ENCODE measurements at regions not wholly inside any gene's neighbourhood (a gene's known extent, or its start where the extent isn't known, plus 50 kb on each side); places are given as distances from the start of the nearest gene placed in this dataset.

GRCh38 chrX:51035746-51036145, 125.2 kb downstream of the BMP15 start:
- no peak overlapping the region for H3K27ac ChIP-seq (ENCODE audit: insufficient read depth, low read depth, low read length)

More at GRCh38 chrX:51035746-51036145, 125.2 kb downstream of the BMP15 start:
- no peak overlapping the region for H3K4me3 ChIP-seq (replicated peaks in 1 of 3; ENCODE audit: insufficient read depth in 1 of 3, low read depth in 1 of 3, low read length in 3 of 3)
- CTCF ChIA-PET = no interaction called here
- H3K36me3 ChIP-seq (ENCODE audit: control insufficient read depth in 2 of 2, extremely low read depth in 1 of 2, insufficient read depth in 2 of 2, low read length in 2 of 2) = no peaks in the 10 kb centered on the region
- no peak for TF ChIP-seq POLR2A (IDR thresholded peaks at IDR 0.05; ENCODE audit: low read depth, low read length)
- no peak for TF ChIP-seq MYC (IDR thresholded peaks at IDR 0.05; ENCODE audit: low read depth, low read length)
- TF ChIP-seq JUN (IDR thresholded peaks at IDR 0.05; ENCODE audit: borderline replicate concordance, insufficient read depth, insufficient read length, low read depth) = no peak
- no peak for TF ChIP-seq MAX (IDR thresholded peaks at IDR 0.05; ENCODE audit: insufficient read depth, insufficient read length)
- no peak for TF ChIP-seq FOS (IDR thresholded peaks at IDR 0.05; ENCODE audit: borderline replicate concordance, insufficient read depth, low read length)
- no peak for TF ChIP-seq EZH2 (IDR thresholded peaks at IDR 0.05; ENCODE audit: borderline replicate concordance, low read depth, low read length, severe bottlenecking)
- no peak for TF ChIP-seq GATA2 (IDR thresholded peaks at IDR 0.05; ENCODE audit: insufficient read depth, insufficient read length, low read depth, low read length)
- no peak for TF ChIP-seq CTCF (IDR thresholded peaks at IDR 0.05; ENCODE audit: extremely low read depth in 1 of 2, insufficient read depth in 1 of 2, low read depth in 1 of 2, low read length in 2 of 2)
- no peak for TF ChIP-seq POLR2AphosphoS5 (IDR thresholded peaks at IDR 0.05; ENCODE audit: insufficient read depth, low read depth, low read length)
- FAIRE-seq (no peak), DNase-seq (ENCODE audit: low read depth, low spot score) (no peak)
- POLR2A ChIA-PET = no interaction called here
- intact Hi-C loops (cut with micrococcal nuclease) (no loop called here), dilution Hi-C loops (cut with MboI; ENCODE audit: extremely low pct_ligation_motif_present, low sequenced_read_pairs) (no loop called here)
- H2AFZ ChIP-seq (ENCODE audit: low read depth, low read length) = no peak overlapping the region
- H3K27me3 ChIP-seq (ENCODE audit: control insufficient read depth in 2 of 2, insufficient read depth in 2 of 2, low read length in 2 of 2) = no peaks in the 10 kb centered on the region
- no peak overlapping the region for H3K4me2 ChIP-seq (ENCODE audit: insufficient read depth, low read length)
- no TSS peak for BruUV-seq (replicated peaks)
- no peaks in the 10 kb centered on the region for H3K9me1 ChIP-seq (replicated peaks; ENCODE audit: control insufficient read depth, extremely low read depth, insufficient read depth, low read length)
- no peaks in the 10 kb centered on the region for H3K4me1 ChIP-seq (ENCODE audit: control insufficient read depth, extremely low read depth, insufficient read depth, low read length)
- no peak overlapping the region for H3K9ac ChIP-seq (replicated peaks; ENCODE audit: extremely low read depth, insufficient read depth, low read length)
- H3K79me2 ChIP-seq (ENCODE audit: control insufficient read depth, insufficient read depth, low read length) = no peaks in the 10 kb centered on the region
- no peaks in the 10 kb centered on the region for H4K20me1 ChIP-seq (replicated peaks; ENCODE audit: control insufficient read depth, extremely low read depth, insufficient read depth, low read length)
- no peaks in the 10 kb centered on the region for H3K9me3 ChIP-seq (replicated peaks; ENCODE audit: control insufficient read depth, insufficient read depth, low read length)
